ENCODE measurements at regions not wholly inside any gene's neighbourhood (a gene's known extent, or its start where the extent isn't known, plus 50 kb on each side); places are given as distances from the start of the nearest gene placed in this dataset.

- Histone ChIP-seq H3K4me1 (no peaks in the 10 kb centered on the region), H3K4me3 (no peak overlapping the region), H3K27me3 (no peaks in the 10 kb centered on the region), H3K9me3 (no peaks in the 10 kb centered on the region), H3K36me3 (ENCODE audit: low read depth, missing control alignments) (no peaks in the 10 kb centered on the region), H3K27ac (no peak overlapping the region)
- TF ChIP-seq, protein P1, sequence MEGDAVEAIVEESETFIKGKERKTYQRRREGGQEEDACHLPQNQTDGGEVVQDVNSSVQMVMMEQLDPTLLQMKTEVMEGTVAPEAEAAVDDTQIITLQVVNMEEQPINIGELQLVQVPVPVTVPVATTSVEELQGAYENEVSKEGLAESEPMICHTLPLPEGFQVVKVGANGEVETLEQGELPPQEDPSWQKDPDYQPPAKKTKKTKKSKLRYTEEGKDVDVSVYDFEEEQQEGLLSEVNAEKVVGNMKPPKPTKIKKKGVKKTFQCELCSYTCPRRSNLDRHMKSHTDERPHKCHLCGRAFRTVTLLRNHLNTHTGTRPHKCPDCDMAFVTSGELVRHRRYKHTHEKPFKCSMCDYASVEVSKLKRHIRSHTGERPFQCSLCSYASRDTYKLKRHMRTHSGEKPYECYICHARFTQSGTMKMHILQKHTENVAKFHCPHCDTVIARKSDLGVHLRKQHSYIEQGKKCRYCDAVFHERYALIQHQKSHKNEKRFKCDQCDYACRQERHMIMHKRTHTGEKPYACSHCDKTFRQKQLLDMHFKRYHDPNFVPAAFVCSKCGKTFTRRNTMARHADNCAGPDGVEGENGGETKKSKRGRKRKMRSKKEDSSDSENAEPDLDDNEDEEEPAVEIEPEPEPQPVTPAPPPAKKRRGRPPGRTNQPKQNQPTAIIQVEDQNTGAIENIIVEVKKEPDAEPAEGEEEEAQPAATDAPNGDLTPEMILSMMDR (IDR thresholded peaks at IDR 0.05) = no peak
- no peak for TF ChIP-seq POLR2A (IDR thresholded peaks at IDR 0.05)
- 87 to 94% methylated on average over 10 to 11 of the region's 11 CpGs for WGBS, 2 donors
- no peak for DNase-seq
- intact Hi-C loops (cut with DNase I; ENCODE audit: low total_unique reads) = no loop called here
These were observed 144.0 kb upstream of the TLE3 start for GRCh38 chr15:70241561-70242320.

- TF ChIP-seq POLR2A (IDR thresholded peaks at IDR 0.05) = no peak
- TF ChIP-seq, protein P1 (IDR thresholded peaks at IDR 0.05) = no peak
- intact Hi-C loops (cut with DNase I; ENCODE audit: low total_unique reads) = no loop called here
- Histone ChIP-seq H3K9me3 (no peaks in the 10 kb centered on the region), H3K4me3 (no peak overlapping the region), H3K36me3 (ENCODE audit: low read depth, missing control alignments) (no peaks in the 10 kb centered on the region), H3K27me3 (no peaks in the 10 kb centered on the region), H3K4me1 (no peaks in the 10 kb centered on the region), H3K27ac (no peak overlapping the region)
- WGBS, 2 donors = 93 to 97% methylated on average over 12 of the region's 12 CpGs
- DNase-seq = no peak
These were observed 143.2 kb upstream of the TLE3 start for GRCh38 chr15:70240820-70241430.

GRCh38 chr15:70240082-70240481, 142.4 kb upstream of the TLE3 start:
- Histone ChIP-seq H3K9me3 (no peaks in the 10 kb centered on the region), H3K4me1 (no peaks in the 10 kb centered on the region), H3K27ac (no peak overlapping the region), H3K27me3 (no peaks in the 10 kb centered on the region), H3K4me3 (no peak overlapping the region), H3K36me3 (ENCODE audit: low read depth, missing control alignments) (no peaks in the 10 kb centered on the region)
- no peak for DNase-seq
- intact Hi-C loops (cut with DNase I; ENCODE audit: low total_unique reads) = no loop called here
- TF ChIP-seq, protein P1 (IDR thresholded peaks at IDR 0.05) = no peak
- no peak for TF ChIP-seq POLR2A (IDR thresholded peaks at IDR 0.05)
- 77 to 91% methylated on average over 3 to 4 of the region's 4 CpGs for WGBS, 2 donors

GRCh38 chr15:70238917-70239316, 141.2 kb upstream of the TLE3 start:
- intact Hi-C loops (cut with DNase I; ENCODE audit: low total_unique reads) = no loop called here

More at GRCh38 chr15:70238917-70239316, 141.2 kb upstream of the TLE3 start:
- Histone ChIP-seq H3K4me1 (no peaks in the 10 kb centered on the region), H3K27ac (no peak overlapping the region), H3K4me3 (no peak overlapping the region), H3K27me3 (no peaks in the 10 kb centered on the region), H3K36me3 (ENCODE audit: low read depth, missing control alignments) (no peaks in the 10 kb centered on the region), H3K9me3 (no peaks in the 10 kb centered on the region)
- 66 to 90% methylated on average over 3 of the region's 3 CpGs for WGBS, 2 donors
- no peak for DNase-seq
- no peak for TF ChIP-seq POLR2A (IDR thresholded peaks at IDR 0.05)
- TF ChIP-seq, protein P1 (IDR thresholded peaks at IDR 0.05) = no peak
